GM12872 (cell line): ENCODE measurements at regions not wholly inside any gene's neighbourhood (a gene's known extent, or its start where the extent isn't known, plus 50 kb on each side); places are given as distances from the start of the nearest gene placed in this dataset.
A peak's percentile ranks its signal among the peaks of the same experiment; 100 is the strongest.

Experiments used
- TF ChIP-seq, protein P1 (sequence below): IDR thresholded peaks from 3 replicates; pipeline ENCODE4 v1.5.1; 2011; ENCODE audit warnings: low read depth, mild to moderate bottlenecking, low read length, moderate library complexity; ENCODE audit not compliant: insufficient read depth

DNA sequence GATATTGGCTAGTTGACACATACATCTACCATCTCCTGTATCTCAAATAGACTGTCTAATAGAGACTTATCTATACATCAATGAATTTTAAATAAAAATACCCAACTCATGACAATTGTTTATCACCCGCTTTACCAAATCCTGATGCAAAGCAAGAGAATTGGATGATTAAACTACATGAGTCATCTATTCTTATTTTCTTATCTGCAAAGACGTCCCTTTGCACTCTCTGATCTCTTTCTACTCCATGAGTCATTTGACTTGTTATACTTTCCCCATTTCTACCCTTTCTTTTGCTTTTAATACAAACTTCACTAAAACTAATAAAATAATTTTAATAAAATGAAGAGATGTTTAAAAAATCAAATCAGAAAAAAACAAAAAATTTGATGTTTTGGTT lies 261.7 kb upstream of the MAP2 start:
- TF ChIP-seq, protein P1, sequence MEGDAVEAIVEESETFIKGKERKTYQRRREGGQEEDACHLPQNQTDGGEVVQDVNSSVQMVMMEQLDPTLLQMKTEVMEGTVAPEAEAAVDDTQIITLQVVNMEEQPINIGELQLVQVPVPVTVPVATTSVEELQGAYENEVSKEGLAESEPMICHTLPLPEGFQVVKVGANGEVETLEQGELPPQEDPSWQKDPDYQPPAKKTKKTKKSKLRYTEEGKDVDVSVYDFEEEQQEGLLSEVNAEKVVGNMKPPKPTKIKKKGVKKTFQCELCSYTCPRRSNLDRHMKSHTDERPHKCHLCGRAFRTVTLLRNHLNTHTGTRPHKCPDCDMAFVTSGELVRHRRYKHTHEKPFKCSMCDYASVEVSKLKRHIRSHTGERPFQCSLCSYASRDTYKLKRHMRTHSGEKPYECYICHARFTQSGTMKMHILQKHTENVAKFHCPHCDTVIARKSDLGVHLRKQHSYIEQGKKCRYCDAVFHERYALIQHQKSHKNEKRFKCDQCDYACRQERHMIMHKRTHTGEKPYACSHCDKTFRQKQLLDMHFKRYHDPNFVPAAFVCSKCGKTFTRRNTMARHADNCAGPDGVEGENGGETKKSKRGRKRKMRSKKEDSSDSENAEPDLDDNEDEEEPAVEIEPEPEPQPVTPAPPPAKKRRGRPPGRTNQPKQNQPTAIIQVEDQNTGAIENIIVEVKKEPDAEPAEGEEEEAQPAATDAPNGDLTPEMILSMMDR = no peak

DNA sequence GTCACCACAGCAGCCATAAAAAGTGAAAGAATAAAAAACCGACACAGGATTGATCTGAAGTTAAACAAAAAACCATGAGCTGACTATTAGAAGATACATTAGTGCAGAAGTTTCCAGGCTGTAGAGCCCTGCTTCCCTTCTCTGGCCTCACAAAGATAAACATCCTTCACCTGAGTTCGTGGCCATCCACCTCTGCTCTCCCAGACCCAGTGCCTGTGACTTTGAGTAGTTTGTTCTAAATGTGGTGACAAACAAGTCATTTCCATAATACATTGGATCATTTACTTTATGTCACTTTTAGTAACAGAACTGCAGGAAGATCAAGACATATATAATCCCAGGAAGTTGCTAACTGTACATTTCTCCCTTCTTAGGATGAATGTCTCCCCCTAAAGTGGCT lies 241.9 kb upstream of the MAP2 start:
- TF ChIP-seq, protein P1 = no peak

- TF ChIP-seq, protein P1 = no peak
Observed at GRCh38 chr2:209189893-209190292, 234.0 kb upstream of the MAP2 start.

- TF ChIP-seq, protein P1 = no peak
Observed at GRCh38 chr2:209191139-209191538, 232.7 kb upstream of the MAP2 start.

DNA sequence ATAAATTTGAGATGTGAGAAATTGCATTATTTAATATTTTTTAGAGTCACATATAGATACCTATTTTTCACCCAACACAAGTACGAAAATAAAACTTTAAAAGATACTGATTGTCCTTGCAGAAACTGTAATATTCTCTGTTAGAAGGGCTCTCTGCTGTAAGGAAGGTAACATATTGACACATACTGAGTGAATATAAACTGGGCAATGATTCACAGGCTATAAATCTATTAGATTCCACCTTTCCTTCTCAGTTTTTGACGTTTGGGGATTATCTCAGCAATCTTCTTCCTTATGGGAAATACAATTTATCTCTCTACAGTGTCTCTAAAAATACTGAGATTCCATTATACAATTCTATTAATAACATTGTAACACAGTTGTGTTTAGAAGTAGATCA lies 229.1 kb upstream of the MAP2 start:
- TF ChIP-seq, protein P1 = no peak

- TF ChIP-seq, protein P1 = peak; percentile 60; the same call in 2 of the 3 replicates
Observed at GRCh38 chr2:209208211-209208610, 215.6 kb upstream of the MAP2 start.

GRCh38 chr2:209209943-209210342 lies 213.9 kb upstream of the MAP2 start:
- TF ChIP-seq, protein P1 = no peak

GRCh38 chr2:209230560-209230959 lies 193.3 kb upstream of the MAP2 start:
- TF ChIP-seq, protein P1 = no peak
